GM12892 (cell line): ENCODE measurements at regions not wholly inside any gene's neighbourhood (a gene's known extent, or its start where the extent isn't known, plus 50 kb on each side); places are given as distances from the start of the nearest gene placed in this dataset.

Source experiments
- DNase-seq: peaks from one replicate; pipeline ENCODE4 v3.0.0; 2011; ENCODE audit not compliant: insufficient read length
- FAIRE-seq: peaks from 2 replicates; lab custom pipeline; 2011; peaks lifted over from hg19 to GRCh38; lab: Jason Lieb, UNC
- POLR2A ChIP-seq: IDR thresholded peaks from 2 replicates; pipeline ENCODE4 v1.6.1; 2011; ENCODE audit warnings: low read depth, low read length, control low read depth
- POLR2AphosphoS5 ChIP-seq: IDR thresholded peaks from 2 replicates; pipeline ENCODE4 v1.6.1; 2011; ENCODE audit warnings: low read depth, low read length, control low read depth
- TAF1 ChIP-seq: IDR thresholded peaks from 2 replicates; pipeline ENCODE4 v1.6.1; 2011; ENCODE audit warnings: low read depth, mild to moderate bottlenecking, control low read depth, low read length, borderline replicate concordance

- FAIRE-seq (no peak), DNase-seq (no peak)
Observed at GRCh38 chr9:82553654-82554366, 509.1 kb downstream of the RASEF start.

GRCh38 chr9:82554381-82554780 is 508.6 kb downstream of the RASEF start:
- no peak for DNase-seq
- FAIRE-seq = no peak
- TF ChIP-seq TAF1 (no peak), POLR2A (no peak), POLR2AphosphoS5 (no peak)

More at GRCh38 chr9:82553654-82554366, 509.1 kb downstream of the RASEF start:
- TF ChIP-seq POLR2A (no peak), TAF1 (no peak), POLR2AphosphoS5 (no peak)

DNA sequence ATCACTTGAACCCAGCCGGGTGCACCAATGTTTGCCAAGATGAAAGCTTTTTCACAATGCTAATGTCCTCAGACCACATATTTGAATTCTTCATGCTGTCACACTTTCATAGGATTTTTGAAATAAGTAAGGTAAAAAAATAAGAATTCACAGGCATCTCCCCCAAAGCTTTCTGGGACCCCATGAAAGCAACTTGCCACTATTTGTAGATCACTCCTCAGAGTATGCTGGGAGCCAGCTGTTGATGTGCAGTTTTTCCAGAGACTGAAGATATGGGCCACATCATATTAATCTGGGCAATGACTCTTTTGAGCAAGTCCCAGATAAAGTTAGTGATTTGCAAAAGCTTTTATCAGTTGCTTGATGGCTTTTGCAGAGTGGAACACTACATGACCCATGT is 507.9 kb downstream of the RASEF start:
- no peak for TF ChIP-seq TAF1
- no peak for TF ChIP-seq POLR2A
- no peak for TF ChIP-seq POLR2AphosphoS5
- no peak for FAIRE-seq
- DNase-seq = no peak

- DNase-seq = no peak
- FAIRE-seq = no peak
- TF ChIP-seq POLR2AphosphoS5 (no peak), TAF1 (no peak), POLR2A (no peak)
Observed at GRCh38 chr9:82555431-82556051, 507.4 kb downstream of the RASEF start.

DNA sequence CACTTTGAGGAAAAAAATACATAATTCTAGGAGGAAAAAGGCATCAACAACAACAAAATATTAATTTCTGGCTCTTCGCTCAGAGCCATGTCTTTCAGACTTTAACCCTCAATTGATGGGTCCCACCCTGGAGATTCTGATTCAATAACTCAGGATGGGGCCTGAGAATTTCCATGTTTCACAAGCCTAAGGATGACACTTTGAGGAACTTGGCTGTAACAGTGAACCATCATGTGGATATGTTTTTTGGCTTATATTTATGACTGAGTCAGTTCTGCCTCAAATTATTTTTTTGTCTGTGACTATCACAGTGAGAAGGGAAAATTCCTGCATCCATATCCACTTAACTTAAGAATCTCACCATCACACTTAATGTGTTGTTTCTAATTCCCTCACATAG is 504.6 kb downstream of the RASEF start:
- TF ChIP-seq TAF1 (no peak), POLR2AphosphoS5 (no peak), POLR2A (no peak)
- DNase-seq (no peak), FAIRE-seq (no peak)

DNA sequence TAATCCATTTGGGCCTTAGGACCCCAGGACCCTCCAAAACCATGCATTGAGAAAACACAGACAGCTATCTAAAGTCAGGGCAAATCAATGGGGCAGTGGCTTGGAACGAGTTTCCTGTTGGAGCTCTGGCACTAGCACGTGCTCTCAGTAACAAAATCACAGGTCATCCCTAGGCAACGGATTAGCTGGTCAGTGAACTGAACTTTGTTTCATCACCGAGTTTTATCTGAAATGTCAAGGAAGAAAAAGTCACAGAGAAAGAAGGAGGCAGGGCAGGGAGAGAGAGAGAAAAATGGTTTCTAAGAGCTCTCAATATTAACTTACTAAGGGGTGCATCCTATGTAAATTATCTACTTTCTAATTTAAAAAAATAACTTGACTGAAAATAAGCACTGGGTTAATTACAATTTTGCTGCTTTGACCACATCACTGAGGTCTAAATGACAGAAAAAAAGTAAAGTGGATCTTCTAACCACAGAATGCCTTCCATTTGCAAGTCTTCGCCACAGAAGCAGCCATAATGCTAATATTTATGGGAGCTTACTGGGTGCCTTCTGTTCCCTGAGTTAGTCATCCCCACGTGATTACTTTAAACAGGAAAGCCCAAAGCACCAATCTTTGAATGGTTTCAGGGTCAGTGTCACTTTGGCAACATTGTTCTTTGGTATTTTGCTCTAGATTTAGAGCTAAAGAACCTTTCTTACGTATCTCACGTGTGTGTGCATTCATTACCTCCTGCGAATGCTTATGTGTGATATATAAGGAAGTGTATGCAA is 503.9 kb downstream of the RASEF start:
- no peak for FAIRE-seq
- DNase-seq = no peak
- TF ChIP-seq POLR2A (no peak), POLR2AphosphoS5 (no peak), TAF1 (no peak)

GRCh38 chr9:82560036-82560435 is 502.9 kb downstream of the RASEF start:
- no peak for TF ChIP-seq POLR2AphosphoS5
- TF ChIP-seq POLR2A = no peak
- no peak for DNase-seq
- no peak for FAIRE-seq

DNA sequence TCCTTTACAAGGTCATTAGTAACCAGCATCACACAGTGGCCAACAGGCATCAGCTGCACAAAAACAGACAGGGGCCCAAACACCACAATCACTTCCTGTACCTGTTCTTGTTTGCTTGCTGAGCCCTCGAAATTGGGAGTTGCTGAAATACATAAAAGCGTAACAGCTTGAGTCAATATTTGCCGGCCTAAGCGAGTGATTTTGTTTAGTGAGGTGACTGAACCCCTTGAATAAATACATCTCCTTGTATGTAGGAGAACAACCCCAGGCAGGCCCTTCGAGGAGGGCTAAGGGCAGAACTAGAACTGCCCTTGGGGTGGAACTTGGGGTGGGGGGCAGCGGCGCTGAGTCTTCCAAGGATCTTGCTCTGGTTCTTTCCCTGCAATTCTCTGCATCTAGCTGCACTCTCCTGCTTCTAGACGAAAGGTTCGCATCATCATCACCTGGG is 502.5 kb downstream of the RASEF start:
- no peak for FAIRE-seq
- TF ChIP-seq POLR2A = no peak
- TF ChIP-seq TAF1 = no peak
- TF ChIP-seq POLR2AphosphoS5 = no peak
- no peak for DNase-seq

DNA sequence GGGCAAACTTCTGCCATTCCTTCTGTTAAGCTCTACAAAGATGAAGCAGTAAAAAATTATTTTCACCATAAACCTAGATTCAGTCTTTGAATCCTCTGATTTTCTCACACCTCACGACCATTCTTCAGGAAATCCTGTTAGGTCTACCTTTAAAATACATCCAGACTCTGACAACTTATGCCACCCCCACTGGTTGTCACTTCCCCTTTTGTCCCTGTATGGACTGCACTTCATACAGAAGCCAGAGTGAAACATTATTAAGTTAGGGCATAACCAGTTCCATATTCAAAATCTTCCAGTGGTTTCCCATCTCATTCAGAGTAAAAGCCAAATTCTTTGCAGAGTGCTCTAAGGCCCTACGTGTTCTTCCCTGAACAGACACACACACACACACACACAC is 499.8 kb downstream of the RASEF start:
- no peak for FAIRE-seq
- DNase-seq = no peak
- TF ChIP-seq POLR2AphosphoS5 (no peak), TAF1 (no peak), POLR2A (no peak)

DNA sequence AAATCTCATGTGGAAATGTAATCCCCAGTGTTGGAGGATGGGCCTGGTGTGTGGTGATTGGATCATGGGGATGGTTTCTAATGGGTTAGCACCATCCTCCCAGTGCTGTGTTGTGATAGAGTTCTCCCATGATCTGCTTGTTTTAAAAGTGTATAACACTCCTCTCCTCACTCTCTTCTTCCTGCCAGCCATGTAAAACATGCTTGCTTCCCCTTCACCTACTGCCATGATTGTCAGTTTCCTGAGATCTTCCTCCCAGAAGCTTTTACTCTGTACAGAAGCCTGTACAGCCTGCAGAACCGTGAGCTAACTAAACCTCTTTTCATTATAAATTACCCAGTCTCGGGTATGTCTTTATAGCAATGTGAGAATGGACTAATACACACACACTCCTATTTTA is 499.1 kb downstream of the RASEF start:
- TF ChIP-seq POLR2AphosphoS5 (no peak), TAF1 (no peak), POLR2A (no peak)
- DNase-seq = no peak
- FAIRE-seq = no peak

GRCh38 chr9:82565188-82565969 is 497.6 kb downstream of the RASEF start:
- DNase-seq (no peak), FAIRE-seq (no peak)
- TF ChIP-seq POLR2A = no peak
- no peak for TF ChIP-seq TAF1
- no peak for TF ChIP-seq POLR2AphosphoS5

GRCh38 chr9:82567953-82568352 is 495.0 kb downstream of the RASEF start:
- no peak for TF ChIP-seq POLR2A
- no peak for TF ChIP-seq TAF1
- TF ChIP-seq POLR2AphosphoS5 = no peak
- FAIRE-seq (no peak), DNase-seq (no peak)
